Liver (tissue), 8 donors: ENCODE measurements at regions not wholly inside any gene's neighbourhood (a gene's known extent, or its start where the extent isn't known, plus 50 kb on each side); places are given as distances from the start of the nearest gene placed in this dataset.

Experiments used
- DNase-seq: peaks from one replicate; pipeline ENCODE4 v3.0.0-alpha.2; 2017; ENCODE audit warnings: low spot score
- H3K27ac ChIP-seq, 2 donors: one replicate each; pipeline ENCODE4 v1.7.0; 2013; ENCODE audit warnings: inconsistent platforms in 2 of 2, low read length in 2 of 2, control low read depth in 1 of 2, low read depth in 1 of 2, mild to moderate bottlenecking in 1 of 2
- H3K27me3 ChIP-seq, 4 donors: one replicate each; pipeline versions ENCODE4 v1.6.1 to v1.7.0; 2013; ENCODE audit warnings: low read length in 3 of 4, inconsistent platforms in 1 of 4, mild to moderate bottlenecking in 1 of 4, moderate library complexity in 1 of 4; ENCODE audit not compliant: control insufficient read depth in 4 of 4, insufficient read depth in 4 of 4
- H3K36me3 ChIP-seq, 4 donors: one replicate each; pipeline versions ENCODE4 v1.6.1 to v1.7.0; 2013; ENCODE audit warnings: low read length in 3 of 4, mild to moderate bottlenecking in 3 of 4, low read depth in 1 of 4, moderate library complexity in 1 of 4; ENCODE audit not compliant: control insufficient read depth in 4 of 4, insufficient read depth in 3 of 4
- H3K4me1 ChIP-seq, 4 donors: one replicate each; pipeline versions ENCODE4 v1.6.1 to v1.7.0; 2013; ENCODE audit warnings: low read length in 3 of 4, mild to moderate bottlenecking in 3 of 4, moderate library complexity in 1 of 4; ENCODE audit not compliant: control insufficient read depth in 4 of 4, insufficient read depth in 4 of 4
- H3K4me3 ChIP-seq, 3 donors: one replicate each; pipeline versions ENCODE4 v1.6.1 to v1.7.0; 2013; ENCODE audit warnings: low read length in 3 of 3, control low read depth in 1 of 3, low read depth in 1 of 3, mild to moderate bottlenecking in 1 of 3
- H3K9ac ChIP-seq, 2 donors: one replicate each; pipeline ENCODE4 v1.7.0; 2013; ENCODE audit warnings: low read length in 2 of 2, mild to moderate bottlenecking in 2 of 2, moderate library complexity in 2 of 2, control low read depth in 1 of 2, low read depth in 1 of 2
- H3K9me3 ChIP-seq, 4 donors: one replicate each; pipeline versions ENCODE4 v1.6.1 to v1.7.0; 2013; ENCODE audit warnings: low read length in 3 of 4; ENCODE audit not compliant: control insufficient read depth in 4 of 4
- EGR1 ChIP-seq, 2 donors: IDR thresholded peaks; 2 replicates each; pipeline ENCODE4 v1.6.1; 2016 to 2018; ENCODE audit warnings: antibody characterized with exemption in 2 of 2, low read depth in 2 of 2
- FOXA1 ChIP-seq: IDR thresholded peaks from 2 replicates; pipeline ENCODE4 v1.6.1; 2016; ENCODE audit warnings: antibody characterized with exemption
- FOXA2 ChIP-seq: IDR thresholded peaks from 2 replicates; pipeline ENCODE4 v1.6.1; 2016; ENCODE audit warnings: antibody characterized with exemption
- GABPA ChIP-seq, 2 donors: IDR thresholded peaks in 1 of 2; conservative IDR thresholded peaks in 1 of 2; 2 replicates each; pipeline ENCODE4 v1.6.1; 2016; ENCODE audit warnings: antibody characterized with exemption in 2 of 2, mild to moderate bottlenecking in 1 of 2, moderate library complexity in 1 of 2
- HNF4A ChIP-seq, 2 donors: conservative IDR thresholded peaks; 2 replicates each; pipeline ENCODE4 v1.6.1; 2016; ENCODE audit warnings: antibody characterized with exemption in 2 of 2, mild to moderate bottlenecking in 2 of 2
- HNF4G ChIP-seq: IDR thresholded peaks from 2 replicates; pipeline ENCODE4 v1.6.1; 2016; ENCODE audit warnings: antibody characterized with exemption
- JUND ChIP-seq, 2 donors: IDR thresholded peaks; 2 replicates each; pipeline ENCODE4 v1.6.1; 2016; ENCODE audit warnings: antibody characterized with exemption in 2 of 2
- NR2F2 ChIP-seq: IDR thresholded peaks from 2 replicates; pipeline ENCODE4 v1.6.1; 2016; ENCODE audit warnings: antibody characterized with exemption
- RAD21 ChIP-seq, 2 donors: IDR thresholded peaks; 2 replicates each; pipeline ENCODE4 v1.6.1; 2016; ENCODE audit warnings: antibody characterized with exemption in 2 of 2, mild to moderate bottlenecking in 2 of 2
- RXRA ChIP-seq, 2 donors: IDR thresholded peaks; 2 replicates each; pipeline ENCODE4 v1.6.1; 2017 to 2018; ENCODE audit warnings: antibody characterized with exemption in 2 of 2, mild to moderate bottlenecking in 1 of 2
- SP1 ChIP-seq: IDR thresholded peaks from 2 replicates; pipeline ENCODE4 v1.6.1; 2018; ENCODE audit warnings: antibody characterized with exemption, mild to moderate bottlenecking
- TAF1 ChIP-seq: conservative IDR thresholded peaks from 2 replicates; pipeline ENCODE4 v1.6.1; 2016; ENCODE audit warnings: antibody characterized with exemption, mild to moderate bottlenecking
- YY1 ChIP-seq: IDR thresholded peaks from 2 replicates; pipeline ENCODE4 v1.6.1; 2016; ENCODE audit warnings: antibody characterized with exemption, mild to moderate bottlenecking
- WGBS: extraction: QIAGEN DNeasy Blood & Tissue Kit; methylation state at CpG from one replicate; pipeline ENCODE4 v1.1.7; 2013; 5-methylcytosine and 5-hydroxymethylcytosine counted together
- TF ChIP-seq, protein P1 (sequence below): IDR thresholded peaks from 2 replicates; pipeline ENCODE4 v1.6.1; 2016; ENCODE audit warnings: antibody characterized with exemption
- TF ChIP-seq, protein P2 (sequence below): fragments of 150-350 bp; IDR thresholded peaks from 2 replicates; pipeline ENCODE4 v1.5.1; 2017; ENCODE audit warnings: improper control_type of control experiment, low read depth, low read length; ENCODE audit not compliant: missing input control
- TF ChIP-seq, protein P3 (sequence below): IDR thresholded peaks from 2 replicates; pipeline ENCODE4 v1.6.1; 2016; ENCODE audit warnings: antibody characterized with exemption
- TF ChIP-seq, protein P4 (sequence below): IDR thresholded peaks from 2 replicates; pipeline ENCODE4 v1.6.1; 2016; ENCODE audit warnings: antibody characterized with exemption, mild to moderate bottlenecking
- TF ChIP-seq, protein P5 (sequence below): IDR thresholded peaks from 2 replicates; pipeline ENCODE4 v1.6.1; 2016; ENCODE audit warnings: antibody characterized with exemption
- donor health status: healthy.
- donor health status: healthy.
- donor health status: healthy.
- donor health status: healthy.
- donor health status: healthy.

DNA sequence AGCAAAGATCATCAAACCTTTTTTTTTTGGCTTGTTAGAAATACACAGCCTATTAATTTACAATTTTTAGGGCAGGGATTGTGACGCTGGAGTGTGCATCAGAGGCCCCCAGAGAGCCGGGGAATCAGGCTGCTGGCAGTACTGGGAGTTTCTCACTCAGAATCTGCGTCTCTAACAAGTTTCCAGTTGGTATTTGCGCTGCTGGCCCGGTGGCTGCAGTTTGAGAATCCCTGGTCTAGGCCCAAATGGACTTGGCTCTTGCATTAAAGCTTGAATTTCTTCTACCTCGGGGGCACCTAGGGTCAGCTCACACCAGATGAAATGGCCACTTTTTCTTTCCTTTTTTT lies 150.9 kb upstream of the CIBAR2 start:
- TF ChIP-seq SP1 (no peak), TAF1 (no peak), JUND (IDR thresholded peaks at IDR 0.05) (no peak), FOXA1 (no peak), RXRA (IDR thresholded peaks at IDR 0.05) (no peak), GABPA (IDR thresholded peaks at IDR 0.05 in 1 of 2, conservative IDR thresholded peaks at IDR 0.05 in 1 of 2) (no peak)
- TF ChIP-seq, protein P1, sequence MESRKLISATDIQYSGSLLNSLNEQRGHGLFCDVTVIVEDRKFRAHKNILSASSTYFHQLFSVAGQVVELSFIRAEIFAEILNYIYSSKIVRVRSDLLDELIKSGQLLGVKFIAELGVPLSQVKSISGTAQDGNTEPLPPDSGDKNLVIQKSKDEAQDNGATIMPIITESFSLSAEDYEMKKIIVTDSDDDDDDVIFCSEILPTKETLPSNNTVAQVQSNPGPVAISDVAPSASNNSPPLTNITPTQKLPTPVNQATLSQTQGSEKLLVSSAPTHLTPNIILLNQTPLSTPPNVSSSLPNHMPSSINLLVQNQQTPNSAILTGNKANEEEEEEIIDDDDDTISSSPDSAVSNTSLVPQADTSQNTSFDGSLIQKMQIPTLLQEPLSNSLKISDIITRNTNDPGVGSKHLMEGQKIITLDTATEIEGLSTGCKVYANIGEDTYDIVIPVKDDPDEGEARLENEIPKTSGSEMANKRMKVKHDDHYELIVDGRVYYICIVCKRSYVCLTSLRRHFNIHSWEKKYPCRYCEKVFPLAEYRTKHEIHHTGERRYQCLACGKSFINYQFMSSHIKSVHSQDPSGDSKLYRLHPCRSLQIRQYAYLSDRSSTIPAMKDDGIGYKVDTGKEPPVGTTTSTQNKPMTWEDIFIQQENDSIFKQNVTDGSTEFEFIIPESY: no peak
- TF ChIP-seq, protein P2, sequence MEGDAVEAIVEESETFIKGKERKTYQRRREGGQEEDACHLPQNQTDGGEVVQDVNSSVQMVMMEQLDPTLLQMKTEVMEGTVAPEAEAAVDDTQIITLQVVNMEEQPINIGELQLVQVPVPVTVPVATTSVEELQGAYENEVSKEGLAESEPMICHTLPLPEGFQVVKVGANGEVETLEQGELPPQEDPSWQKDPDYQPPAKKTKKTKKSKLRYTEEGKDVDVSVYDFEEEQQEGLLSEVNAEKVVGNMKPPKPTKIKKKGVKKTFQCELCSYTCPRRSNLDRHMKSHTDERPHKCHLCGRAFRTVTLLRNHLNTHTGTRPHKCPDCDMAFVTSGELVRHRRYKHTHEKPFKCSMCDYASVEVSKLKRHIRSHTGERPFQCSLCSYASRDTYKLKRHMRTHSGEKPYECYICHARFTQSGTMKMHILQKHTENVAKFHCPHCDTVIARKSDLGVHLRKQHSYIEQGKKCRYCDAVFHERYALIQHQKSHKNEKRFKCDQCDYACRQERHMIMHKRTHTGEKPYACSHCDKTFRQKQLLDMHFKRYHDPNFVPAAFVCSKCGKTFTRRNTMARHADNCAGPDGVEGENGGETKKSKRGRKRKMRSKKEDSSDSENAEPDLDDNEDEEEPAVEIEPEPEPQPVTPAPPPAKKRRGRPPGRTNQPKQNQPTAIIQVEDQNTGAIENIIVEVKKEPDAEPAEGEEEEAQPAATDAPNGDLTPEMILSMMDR: no peak
- TF ChIP-seq, protein P3, sequence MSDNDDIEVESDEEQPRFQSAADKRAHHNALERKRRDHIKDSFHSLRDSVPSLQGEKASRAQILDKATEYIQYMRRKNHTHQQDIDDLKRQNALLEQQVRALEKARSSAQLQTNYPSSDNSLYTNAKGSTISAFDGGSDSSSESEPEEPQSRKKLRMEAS: no peak
- no peaks in the 10 kb centered on the region for H3K27me3 ChIP-seq
- no peak for DNase-seq
- no peak overlapping the region for H3K9ac ChIP-seq
- no peak overlapping the region for H3K4me3 ChIP-seq
- peaks cover 0 to 10% (median 4%) of the 10 kb centered on the region in 4 donors for H3K4me1 ChIP-seq
- no peak overlapping the region for H3K27ac ChIP-seq
- 50% methylated on average over 6 of the region's 6 CpGs for WGBS
- H3K36me3 ChIP-seq: no peaks in the 10 kb centered on the region
- no peaks in the 10 kb centered on the region for H3K9me3 ChIP-seq

DNA sequence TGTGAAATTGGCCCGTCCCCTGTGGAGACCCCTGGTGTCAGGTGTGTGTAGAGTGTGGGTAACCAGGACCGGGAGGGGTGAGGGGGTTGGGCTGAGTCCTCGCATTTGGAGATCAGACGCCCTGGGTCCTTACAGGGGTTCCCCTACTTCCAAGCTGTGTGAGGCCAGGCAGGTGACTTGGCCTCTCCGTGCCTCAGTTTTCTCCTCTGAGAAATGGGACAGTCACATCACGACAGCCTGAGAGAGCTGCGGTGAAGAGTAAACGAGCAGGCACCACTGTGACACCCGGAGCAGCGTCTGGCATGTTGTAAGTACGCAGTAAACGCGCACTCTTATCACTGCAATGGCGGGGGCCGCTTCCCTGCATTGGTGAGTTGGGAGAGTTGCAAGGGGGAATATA lies 152.5 kb upstream of the CIBAR2 start:
- Histone ChIP-seq H3K36me3 (no peaks in the 10 kb centered on the region), H3K27me3 (no peaks in the 10 kb centered on the region), H3K9ac (no peak overlapping the region), H3K27ac (no peak overlapping the region), H3K4me3 (no peak overlapping the region), H3K4me1 (peaks cover 0 to 10% (median 4%) of the 10 kb centered on the region in 4 donors), H3K9me3 (no peaks in the 10 kb centered on the region)
- no peak for TF ChIP-seq YY1
- TF ChIP-seq FOXA2: no peak
- TF ChIP-seq, protein P4, sequence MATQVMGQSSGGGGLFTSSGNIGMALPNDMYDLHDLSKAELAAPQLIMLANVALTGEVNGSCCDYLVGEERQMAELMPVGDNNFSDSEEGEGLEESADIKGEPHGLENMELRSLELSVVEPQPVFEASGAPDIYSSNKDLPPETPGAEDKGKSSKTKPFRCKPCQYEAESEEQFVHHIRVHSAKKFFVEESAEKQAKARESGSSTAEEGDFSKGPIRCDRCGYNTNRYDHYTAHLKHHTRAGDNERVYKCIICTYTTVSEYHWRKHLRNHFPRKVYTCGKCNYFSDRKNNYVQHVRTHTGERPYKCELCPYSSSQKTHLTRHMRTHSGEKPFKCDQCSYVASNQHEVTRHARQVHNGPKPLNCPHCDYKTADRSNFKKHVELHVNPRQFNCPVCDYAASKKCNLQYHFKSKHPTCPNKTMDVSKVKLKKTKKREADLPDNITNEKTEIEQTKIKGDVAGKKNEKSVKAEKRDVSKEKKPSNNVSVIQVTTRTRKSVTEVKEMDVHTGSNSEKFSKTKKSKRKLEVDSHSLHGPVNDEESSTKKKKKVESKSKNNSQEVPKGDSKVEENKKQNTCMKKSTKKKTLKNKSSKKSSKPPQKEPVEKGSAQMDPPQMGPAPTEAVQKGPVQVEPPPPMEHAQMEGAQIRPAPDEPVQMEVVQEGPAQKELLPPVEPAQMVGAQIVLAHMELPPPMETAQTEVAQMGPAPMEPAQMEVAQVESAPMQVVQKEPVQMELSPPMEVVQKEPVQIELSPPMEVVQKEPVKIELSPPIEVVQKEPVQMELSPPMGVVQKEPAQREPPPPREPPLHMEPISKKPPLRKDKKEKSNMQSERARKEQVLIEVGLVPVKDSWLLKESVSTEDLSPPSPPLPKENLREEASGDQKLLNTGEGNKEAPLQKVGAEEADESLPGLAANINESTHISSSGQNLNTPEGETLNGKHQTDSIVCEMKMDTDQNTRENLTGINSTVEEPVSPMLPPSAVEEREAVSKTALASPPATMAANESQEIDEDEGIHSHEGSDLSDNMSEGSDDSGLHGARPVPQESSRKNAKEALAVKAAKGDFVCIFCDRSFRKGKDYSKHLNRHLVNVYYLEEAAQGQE: no peak
- TF ChIP-seq, protein P3: no peak
- no peak for TF ChIP-seq SP1
- TF ChIP-seq RXRA (IDR thresholded peaks at IDR 0.05): no peak
- TF ChIP-seq, protein P1: no peak
- TF ChIP-seq NR2F2: no peak
- TF ChIP-seq GABPA (IDR thresholded peaks at IDR 0.05 in 1 of 2, conservative IDR thresholded peaks at IDR 0.05 in 1 of 2): no peak
- TF ChIP-seq TAF1: no peak
- TF ChIP-seq FOXA1: no peak
- TF ChIP-seq, protein P5, sequence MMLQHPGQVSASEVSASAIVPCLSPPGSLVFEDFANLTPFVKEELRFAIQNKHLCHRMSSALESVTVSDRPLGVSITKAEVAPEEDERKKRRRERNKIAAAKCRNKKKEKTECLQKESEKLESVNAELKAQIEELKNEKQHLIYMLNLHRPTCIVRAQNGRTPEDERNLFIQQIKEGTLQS: no peak
- TF ChIP-seq RAD21 (IDR thresholded peaks at IDR 0.05): no peak
- no peak for TF ChIP-seq HNF4A (conservative IDR thresholded peaks at IDR 0.05)
- no peak for TF ChIP-seq HNF4G
- no peak for TF ChIP-seq EGR1 (IDR thresholded peaks at IDR 0.05; ENCODE audit: low read depth in 2 of 2)
- no peak for TF ChIP-seq JUND (IDR thresholded peaks at IDR 0.05)
- TF ChIP-seq, protein P2: no peak
- 90% methylated on average over 15 of the region's 15 CpGs for WGBS
- no peak for DNase-seq
